PC-3 (cell line): ENCODE measurements at regions not wholly inside any gene's neighbourhood (a gene's known extent, or its start where the extent isn't known, plus 50 kb on each side); places are given as distances from the start of the nearest gene placed in this dataset.

Source experiments
- CTCF ChIP-seq: fragments of 300-600 bp; sonication (generic); conservative IDR thresholded peaks from 2 replicates; pipeline ENCODE4 v1.5.1; 2017; ENCODE audit warnings: antibody characterized with exemption, low read depth, mild to moderate bottlenecking, low read length
- EZH2phosphoT487 ChIP-seq: fragments of 300-600 bp; sonication (generic); IDR thresholded peaks from 2 replicates; pipeline ENCODE4 v1.6.1; 2018; ENCODE audit warnings: mild to moderate bottlenecking, antibody characterized with exemption, low read length, borderline replicate concordance

GRCh38 chr20:24739746-24740145 lies 209.3 kb upstream of the CST7 start:
- no peak for TF ChIP-seq CTCF
- no peak for TF ChIP-seq EZH2phosphoT487
